Mesenchymal stem cell (in vitro differentiated cells and primary cell): ENCODE measurements at regions not wholly inside any gene's neighbourhood (a gene's known extent, or its start where the extent isn't known, plus 50 kb on each side); places are given as distances from the start of the nearest gene placed in this dataset.

Experiments
- DNase-seq: peaks from one replicate; pipeline ENCODE4 v3.0.0-alpha.2; 2013
- H2AFZ ChIP-seq: one replicate; pipeline ENCODE4 v1.6.1; 2013; ENCODE audit warnings: low read depth, mild to moderate bottlenecking, control low read depth, inconsistent platforms, low read length, moderate library complexity
- H2AK5ac ChIP-seq: 2 replicates; pipeline ENCODE4 v1.6.1; 2013; ENCODE audit warnings: low read length, moderate library complexity, mild to moderate bottlenecking, inconsistent platforms; ENCODE audit not compliant: severe bottlenecking
- H2BK120ac ChIP-seq: one replicate; pipeline ENCODE4 v1.6.1; 2013; ENCODE audit warnings: low read depth, mild to moderate bottlenecking, inconsistent platforms, low read length, moderate library complexity
- H2BK12ac ChIP-seq, 2 experiments: one replicate each; pipeline ENCODE4 v1.6.1; 2013; ENCODE audit warnings: inconsistent platforms in 2 of 2, low read length in 2 of 2, mild to moderate bottlenecking in 2 of 2, moderate library complexity in 2 of 2, control low read depth in 1 of 2
- H2BK15ac ChIP-seq: one replicate; pipeline ENCODE4 v1.6.1; 2013; ENCODE audit warnings: mild to moderate bottlenecking, low read depth, inconsistent platforms; ENCODE audit not compliant: poor library complexity, severe bottlenecking
- H2BK5ac ChIP-seq: 2 replicates; pipeline ENCODE4 v1.6.1; 2013; ENCODE audit warnings: low read depth, mild to moderate bottlenecking, low read length, control low read depth, inconsistent platforms; ENCODE audit not compliant: poor library complexity, severe bottlenecking
- H3K14ac ChIP-seq, 2 experiments: one replicate each; pipeline ENCODE4 v1.6.1; 2013; ENCODE audit warnings: inconsistent platforms in 2 of 2, low read length in 2 of 2, control low read depth in 1 of 2, mild to moderate bottlenecking in 1 of 2, moderate library complexity in 1 of 2
- H3K18ac ChIP-seq, 2 experiments: one replicate each; pipeline ENCODE4 v1.6.1; 2013; ENCODE audit warnings: inconsistent platforms in 2 of 2, low read length in 2 of 2, control low read depth in 1 of 2, low read depth in 1 of 2, mild to moderate bottlenecking in 1 of 2
- H3K23ac ChIP-seq, 2 experiments: one replicate each; pipeline ENCODE4 v1.6.1; 2013; ENCODE audit warnings: inconsistent platforms in 2 of 2, low read length in 2 of 2, mild to moderate bottlenecking in 2 of 2, moderate library complexity in 2 of 2, control low read depth in 1 of 2
- H3K27ac ChIP-seq: 2 replicates; pipeline ENCODE4 v1.5.1; 2013; ENCODE audit warnings: mild to moderate bottlenecking, moderate library complexity, low read length, control low read depth, inconsistent platforms; ENCODE audit not compliant: poor library complexity, severe bottlenecking
- H3K27me3 ChIP-seq, 2 experiments: 2 replicates each; pipeline versions ENCODE4 v1.6.1 to v1.7.0; 2013; ENCODE audit warnings: low read length in 2 of 2, mild to moderate bottlenecking in 2 of 2, moderate library complexity in 2 of 2, control low read depth in 1 of 2, inconsistent platforms in 1 of 2; ENCODE audit not compliant: control insufficient read depth in 1 of 2, insufficient read depth in 1 of 2
- H3K36me3 ChIP-seq, 2 experiments: 2 replicates each; pipeline versions ENCODE4 v1.6.1 to v1.7.0; 2013; ENCODE audit warnings: low read length in 2 of 2, control low read depth in 1 of 2, inconsistent platforms in 1 of 2, low read depth in 1 of 2, mild to moderate bottlenecking in 1 of 2; ENCODE audit not compliant: insufficient read depth in 2 of 2, control insufficient read depth in 1 of 2
- H3K4ac ChIP-seq, 2 experiments: one replicate each; pipeline ENCODE4 v1.6.1; 2013; ENCODE audit warnings: inconsistent platforms in 2 of 2, low read length in 2 of 2, mild to moderate bottlenecking in 2 of 2, moderate library complexity in 2 of 2, control low read depth in 1 of 2, low read depth in 1 of 2
- H3K4me1 ChIP-seq: 2 replicates; pipeline ENCODE4 v1.6.1; 2013; ENCODE audit warnings: low read depth, low read length, control low read depth; ENCODE audit not compliant: control insufficient read depth, insufficient read depth
- H3K4me2 ChIP-seq: 2 replicates; pipeline ENCODE4 v1.6.1; 2013; ENCODE audit warnings: low read length, mild to moderate bottlenecking, inconsistent platforms; ENCODE audit not compliant: poor library complexity, severe bottlenecking
- H3K4me3 ChIP-seq, 2 experiments: 2 replicates each; pipeline versions ENCODE4 v1.5.1 to v1.7.0; 2013; ENCODE audit warnings: low read length in 2 of 2, mild to moderate bottlenecking in 2 of 2, control low read depth in 1 of 2, low read depth in 1 of 2; ENCODE audit not compliant: insufficient read depth in 1 of 2
- H3K79me1 ChIP-seq: replicated peaks from 2 replicates; pipeline ENCODE4 v1.6.1; 2013; ENCODE audit warnings: mild to moderate bottlenecking, control low read depth, low read length, inconsistent platforms; ENCODE audit not compliant: poor library complexity, severe bottlenecking
- H3K9ac ChIP-seq: 2 replicates; pipeline ENCODE4 v1.7.0; 2013; ENCODE audit warnings: mild to moderate bottlenecking, low read length, moderate library complexity
- H3K9me3 ChIP-seq: 2 replicates; pipeline ENCODE4 v1.7.0; 2013; ENCODE audit warnings: mild to moderate bottlenecking, low read length; ENCODE audit not compliant: control insufficient read depth
- H4K8ac ChIP-seq: one replicate; pipeline ENCODE4 v1.6.1; 2013; ENCODE audit warnings: inconsistent platforms, mild to moderate bottlenecking, low read length, moderate library complexity
- H4K91ac ChIP-seq: one replicate; pipeline ENCODE4 v1.6.1; 2013; ENCODE audit warnings: mild to moderate bottlenecking, low read length, inconsistent platforms
- WGBS: methylation state at CpG from one replicate; pipeline ENCODE4 v1.1.7; 2013; ENCODE audit warnings: mixed read lengths; 5-methylcytosine and 5-hydroxymethylcytosine counted together

GRCh38 chr16:18045356-18045755, 291.2 kb downstream of the NPIPA8 start:
- DNase-seq = no peak
- H3K18ac ChIP-seq = no peak overlapping the region
- H3K9me3 ChIP-seq = no peaks in the 10 kb centered on the region
- no peaks in the 10 kb centered on the region for H3K4me1 ChIP-seq
- peaks cover 0 to 10% of the 10 kb centered on the region in 2 experiments for H3K27me3 ChIP-seq
- H3K79me1 ChIP-seq = no peaks in the 10 kb centered on the region
- no peak overlapping the region for H2AK5ac ChIP-seq
- no peak overlapping the region for H2AFZ ChIP-seq
- no peak overlapping the region for H2BK15ac ChIP-seq
- H2BK12ac ChIP-seq = no peak overlapping the region
- H3K27ac ChIP-seq = no peak overlapping the region
- H3K23ac ChIP-seq = no peak overlapping the region
- no peak overlapping the region for H3K14ac ChIP-seq
- no peak overlapping the region for H2BK5ac ChIP-seq
- H4K91ac ChIP-seq = no peak overlapping the region
- no peaks in the 10 kb centered on the region for H3K36me3 ChIP-seq
- no peak overlapping the region for H3K4ac ChIP-seq
- H2BK120ac ChIP-seq = no peak overlapping the region
- H3K9ac ChIP-seq = no peak overlapping the region
- WGBS = 79% methylated on average over 6 of the region's 6 CpGs
- no peak overlapping the region for H3K4me3 ChIP-seq
- no peak overlapping the region for H4K8ac ChIP-seq
- H3K4me2 ChIP-seq = no peak overlapping the region

DNA sequence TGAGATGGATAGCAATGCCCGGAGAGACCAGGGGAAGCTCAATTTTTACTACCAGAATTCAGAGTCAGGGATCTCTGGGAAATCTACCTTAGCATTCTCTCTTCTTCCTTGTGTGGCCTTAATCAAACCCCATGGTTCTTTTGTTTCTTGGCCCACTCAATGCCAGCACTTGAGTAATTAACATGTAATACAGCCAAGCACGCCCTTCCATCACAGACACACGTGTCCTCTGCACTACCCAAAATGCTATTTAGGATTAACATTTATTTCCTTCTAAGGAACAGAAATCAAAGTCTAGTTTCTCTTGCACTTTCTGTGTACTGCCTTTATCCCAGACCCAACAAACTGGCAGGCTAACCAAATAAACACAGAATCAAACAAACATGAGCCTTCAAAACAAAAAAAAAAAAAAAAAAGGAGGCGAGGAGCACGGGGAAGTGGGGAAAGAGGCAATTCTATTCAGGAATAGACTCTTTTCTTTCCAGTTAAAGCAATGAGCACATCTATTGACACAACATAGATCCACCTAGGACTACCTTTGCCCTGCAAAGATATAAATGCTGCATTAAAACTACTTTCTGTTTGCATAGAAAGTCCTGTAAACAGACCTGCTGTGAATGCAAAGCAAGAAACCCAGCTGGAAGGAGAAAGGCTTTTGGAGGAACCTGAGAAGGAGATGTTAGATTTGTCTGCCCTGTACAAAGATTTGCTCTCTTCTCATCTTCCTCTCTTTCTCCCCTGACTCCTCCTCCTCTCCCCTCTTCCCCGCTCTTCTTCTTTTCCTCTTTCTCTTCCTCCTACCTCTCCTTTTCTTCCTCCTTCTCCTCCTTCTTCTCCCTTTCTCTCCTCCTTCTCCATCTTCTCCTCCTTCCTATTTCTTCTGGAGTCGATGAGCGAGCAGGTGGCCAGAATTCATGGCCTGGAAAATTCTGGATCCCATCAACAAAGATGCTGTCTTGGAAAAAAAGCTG, 294.4 kb downstream of the NPIPA8 start:
- Histone ChIP-seq H2BK120ac (no peak overlapping the region), H2BK5ac (no peak overlapping the region), H3K4me2 (no peak overlapping the region), H3K4ac (no peak overlapping the region), H3K18ac (no peak overlapping the region), H3K79me1 (no peaks in the 10 kb centered on the region), H3K27me3 (peaks cover 0 to 10% of the 10 kb centered on the region in 2 experiments), H3K23ac (no peak overlapping the region), H3K9me3 (no peaks in the 10 kb centered on the region), H3K4me3 (no peak overlapping the region), H3K27ac (no peak overlapping the region), H2AK5ac (no peak overlapping the region), H4K8ac (no peak overlapping the region), H3K14ac (no peak overlapping the region), H2BK12ac (no peak overlapping the region), H2AFZ (no peak overlapping the region), H4K91ac (no peak overlapping the region), H3K9ac (no peak overlapping the region), H3K4me1 (no peaks in the 10 kb centered on the region), H3K36me3 (no peaks in the 10 kb centered on the region), H2BK15ac (no peak overlapping the region)
- no peak for DNase-seq
- WGBS = 54% methylated on average over 6 of the region's 8 CpGs

GRCh38 chr16:18039931-18040330, 296.6 kb downstream of the NPIPA8 start:
- no peaks in the 10 kb centered on the region for H3K4me1 ChIP-seq
- DNase-seq = no peak
- no peaks in the 10 kb centered on the region for H3K9me3 ChIP-seq
- H3K36me3 ChIP-seq = no peaks in the 10 kb centered on the region
- H3K18ac ChIP-seq = no peak overlapping the region
- H3K4me2 ChIP-seq = no peak overlapping the region
- WGBS = no CpG with 5 or more reads among the region's 3 CpGs
- no peak overlapping the region for H4K91ac ChIP-seq
- H2BK12ac ChIP-seq = no peak overlapping the region
- H3K4ac ChIP-seq = no peak overlapping the region
- H3K79me1 ChIP-seq = no peaks in the 10 kb centered on the region
- H2BK120ac ChIP-seq = no peak overlapping the region
- H3K14ac ChIP-seq = no peak overlapping the region
- peaks cover 0 to 10% of the 10 kb centered on the region in 2 experiments for H3K27me3 ChIP-seq
- H4K8ac ChIP-seq = no peak overlapping the region
- H3K23ac ChIP-seq = no peak overlapping the region
- no peak overlapping the region for H3K9ac ChIP-seq
- H3K4me3 ChIP-seq = no peak overlapping the region
- H2AFZ ChIP-seq = no peak overlapping the region
- H2AK5ac ChIP-seq = no peak overlapping the region
- no peak overlapping the region for H2BK5ac ChIP-seq
- H2BK15ac ChIP-seq = no peak overlapping the region
- H3K27ac ChIP-seq = no peak overlapping the region

- no peak overlapping the region for H3K4me2 ChIP-seq
- H4K8ac ChIP-seq = no peak overlapping the region
- no peak overlapping the region for H3K27ac ChIP-seq
- H3K27me3 ChIP-seq = no peaks in the 10 kb centered on the region
- no peak overlapping the region for H2AFZ ChIP-seq
- H2BK120ac ChIP-seq = no peak overlapping the region
- H2BK15ac ChIP-seq = no peak overlapping the region
- H2BK5ac ChIP-seq = no peak overlapping the region
- no peaks in the 10 kb centered on the region for H3K4me1 ChIP-seq
- no peaks in the 10 kb centered on the region for H3K36me3 ChIP-seq
- H3K9me3 ChIP-seq = no peaks in the 10 kb centered on the region
- WGBS = 80% methylated on average over 1 of the region's 1 CpG
- no peak overlapping the region for H3K9ac ChIP-seq
- no peak overlapping the region for H4K91ac ChIP-seq
- no peak overlapping the region for H3K18ac ChIP-seq
- H2AK5ac ChIP-seq = no peak overlapping the region
- no peak overlapping the region for H3K4ac ChIP-seq
- H3K79me1 ChIP-seq = no peaks in the 10 kb centered on the region
- H3K14ac ChIP-seq = no peak overlapping the region
- no peak overlapping the region for H3K4me3 ChIP-seq
- no peak overlapping the region for H2BK12ac ChIP-seq
- H3K23ac ChIP-seq = no peak overlapping the region
- DNase-seq = no peak
Observed at GRCh38 chr16:18037051-18037450, 299.5 kb downstream of the NPIPA8 start.
